Neuronal stem cell (in vitro differentiated cells): ENCODE measurements at regions not wholly inside any gene's neighbourhood (a gene's known extent, or its start where the extent isn't known, plus 50 kb on each side); places are given as distances from the start of the nearest gene placed in this dataset.
A peak's percentile ranks its signal among the peaks of the same experiment; 100 is the strongest.
"Not testable (repeated sequence)": the region's sequence is repeated elsewhere in the genome, so short reads cannot be mapped to it uniquely, and the experiment has no call there.

Experiments
- DNase-seq: peaks from one replicate; pipeline ENCODE4 v3.0.0-alpha.2; 2013; ENCODE audit warnings: low spot score
- H2AFZ ChIP-seq: one replicate; pipeline ENCODE4 v1.6.1; 2013; ENCODE audit warnings: mild to moderate bottlenecking, low read length, inconsistent platforms
- H2AK5ac ChIP-seq: 2 replicates; pipeline ENCODE4 v1.6.1; 2013; ENCODE audit warnings: low read depth, mild to moderate bottlenecking, inconsistent platforms, low read length, moderate library complexity, mixed read lengths
- H2BK120ac ChIP-seq: 2 replicates; pipeline ENCODE4 v1.6.1; 2013; ENCODE audit warnings: low read depth, mild to moderate bottlenecking, inconsistent platforms, low read length, moderate library complexity, mixed read lengths
- H2BK12ac ChIP-seq: one replicate; pipeline ENCODE4 v1.6.1; 2013; ENCODE audit warnings: low read length, inconsistent platforms
- H2BK15ac ChIP-seq: 2 replicates; pipeline ENCODE4 v1.6.1; 2013; ENCODE audit warnings: mild to moderate bottlenecking, low read length, inconsistent platforms, mixed read lengths
- H2BK5ac ChIP-seq: one replicate; pipeline ENCODE4 v1.6.1; 2013; ENCODE audit warnings: inconsistent platforms, mild to moderate bottlenecking, low read length, moderate library complexity
- H3K14ac ChIP-seq: one replicate; pipeline ENCODE4 v1.6.1; 2013; ENCODE audit warnings: low read length, inconsistent platforms
- H3K18ac ChIP-seq: 2 replicates; pipeline ENCODE4 v1.6.1; 2013; ENCODE audit warnings: low read length, inconsistent platforms
- H3K23ac ChIP-seq: 2 replicates; pipeline ENCODE4 v1.6.1; 2013; ENCODE audit warnings: low read depth, mild to moderate bottlenecking, mixed read lengths, low read length, inconsistent platforms; ENCODE audit not compliant: poor library complexity
- H3K27ac ChIP-seq: replicated peaks from 3 replicates; pipeline ENCODE4 v1.5.1; 2013; ENCODE audit warnings: low read length, inconsistent platforms
- H3K27me3 ChIP-seq, 3 experiments: 2 replicates each; pipeline ENCODE4 v1.6.1; 2013; ENCODE audit warnings: low read length in 3 of 3, mild to moderate bottlenecking in 2 of 3, inconsistent platforms in 1 of 3, low read depth in 1 of 3, mixed read lengths in 1 of 3, moderate library complexity in 1 of 3; ENCODE audit not compliant: control insufficient read depth in 3 of 3, insufficient read depth in 3 of 3
- H3K36me3 ChIP-seq, 2 donors: replicated peaks in 1 of 2; 2 replicates each; pipeline ENCODE4 v1.6.1; 2013; ENCODE audit warnings: low read length in 2 of 2; ENCODE audit not compliant: control insufficient read depth in 2 of 2, insufficient read depth in 2 of 2
- H3K4ac ChIP-seq: 2 replicates; pipeline ENCODE4 v1.6.1; 2013; ENCODE audit warnings: inconsistent platforms, mild to moderate bottlenecking, low read length, moderate library complexity
- H3K4me1 ChIP-seq, 2 donors: 1 replicate in 1 of 2; 2 replicates in 1 of 2; pipeline ENCODE4 v1.6.1; 2013; ENCODE audit warnings: low read length in 2 of 2, low read depth in 1 of 2; ENCODE audit not compliant: control insufficient read depth in 2 of 2, insufficient read depth in 1 of 2
- H3K4me2 ChIP-seq: one replicate; pipeline ENCODE4 v1.6.1; 2013; ENCODE audit warnings: mild to moderate bottlenecking, low read length, inconsistent platforms; ENCODE audit not compliant: insufficient read depth, poor library complexity, severe bottlenecking
- H3K4me3 ChIP-seq, 2 donors: 2 replicates each; pipeline ENCODE4 v1.5.1; 2013; ENCODE audit warnings: low read length in 2 of 2, mild to moderate bottlenecking in 2 of 2, inconsistent platforms in 1 of 2, moderate library complexity in 1 of 2
- H3K79me1 ChIP-seq: one replicate; pipeline ENCODE4 v1.6.1; 2013; ENCODE audit warnings: low read depth, mild to moderate bottlenecking, inconsistent platforms, low read length, moderate library complexity
- H3K9ac ChIP-seq: one replicate; pipeline ENCODE4 v1.6.1; 2013; ENCODE audit warnings: mild to moderate bottlenecking, low read depth, low read length, inconsistent platforms; ENCODE audit not compliant: poor library complexity
- H3K9me3 ChIP-seq, 2 donors: replicated peaks in 1 of 2; 2 replicates each; pipeline versions ENCODE3 to v1.6.1; 2013; ENCODE audit warnings: low read length in 2 of 2, mild to moderate bottlenecking in 2 of 2, inconsistent platforms in 1 of 2, low read depth in 1 of 2, mixed read lengths in 1 of 2, moderate library complexity in 1 of 2; ENCODE audit not compliant: control insufficient read depth in 2 of 2, insufficient read depth in 1 of 2
- H4K8ac ChIP-seq: one replicate; pipeline ENCODE4 v1.6.1; 2013; ENCODE audit warnings: low read depth, mild to moderate bottlenecking, inconsistent platforms, low read length, moderate library complexity
- H4K91ac ChIP-seq: one replicate; pipeline ENCODE4 v1.6.1; 2013; ENCODE audit warnings: low read length, low read depth, mild to moderate bottlenecking, inconsistent platforms; ENCODE audit not compliant: poor library complexity
- WGBS, 2 donors: extraction: QIAGEN DNeasy Blood & Tissue Kit; methylation state at CpG; one replicate each; pipeline ENCODE4 v1.1.7; 2013; ENCODE audit warnings: missing lambda C conversion rate in 2 of 2, mixed read lengths in 1 of 2; ENCODE audit not compliant: insufficient read length in 2 of 2, insufficient replicate concordance in 1 of 2; ENCODE audit errors: extremely low coverage in 2 of 2; 5-methylcytosine and 5-hydroxymethylcytosine counted together

GRCh38 chr2:113341191-113341869, 62.6 kb upstream of the PAX8 start:
- Histone ChIP-seq H2BK12ac (peak overlapping the region; percentile 93), H2BK5ac (no peak overlapping the region), H3K9me3 (no peaks in the 10 kb centered on the region), H3K36me3 (no peaks in the 10 kb centered on the region), H3K4me2 (no peak overlapping the region), H2BK15ac (no peak overlapping the region), H3K9ac (no peak overlapping the region), H3K23ac (no peak overlapping the region), H2AK5ac (no peak overlapping the region), H4K8ac (no peak overlapping the region), H3K14ac (peak overlapping the region; percentile 90), H3K79me1 (no peaks in the 10 kb centered on the region), H3K4me1 (peaks cover 7% of the 10 kb centered on the region in 2 donors), H3K4me3 (no peak overlapping the region), H3K18ac (peak overlapping the region; percentile 44), H3K27me3 (no peaks in the 10 kb centered on the region), H3K27ac (no peak overlapping the region), H3K4ac (no peak overlapping the region), H2AFZ (peak overlapping the region; percentile 48), H4K91ac (no peak overlapping the region), H2BK120ac (no peak overlapping the region)
- WGBS, 2 donors: no CpG with 5 or more reads among the region's 8 CpGs
- no peak for DNase-seq

GRCh38 chr2:113337809-113338208, 59.1 kb upstream of the PAX8 start:
- no peak for DNase-seq
- Histone ChIP-seq H3K27me3 (no peaks in the 10 kb centered on the region), H3K27ac (no peak overlapping the region), H2AFZ (no peak overlapping the region), H3K4me2 (no peak overlapping the region), H2BK5ac (no peak overlapping the region), H4K8ac (no peak overlapping the region), H4K91ac (no peak overlapping the region), H2BK12ac (no peak overlapping the region), H2BK15ac (no peak overlapping the region), H3K9me3 (no peaks in the 10 kb centered on the region), H3K18ac (no peak overlapping the region), H3K9ac (no peak overlapping the region), H3K79me1 (no peaks in the 10 kb centered on the region), H3K4me3 (no peak overlapping the region), H3K4me1 (peaks cover 12 to 15% of the 10 kb centered on the region in 2 donors), H3K14ac (no peak overlapping the region), H3K23ac (no peak overlapping the region), H3K36me3 (no peaks in the 10 kb centered on the region), H3K4ac (no peak overlapping the region), H2BK120ac (no peak overlapping the region), H2AK5ac (no peak overlapping the region)
- WGBS, 2 donors: no CpG with 5 or more reads among the region's 5 CpGs

GRCh38 chr2:113336040-113336439, 57.3 kb upstream of the PAX8 start:
- not testable (repeated sequence) for H2BK120ac ChIP-seq, H3K36me3 ChIP-seq, H4K8ac ChIP-seq, H2BK15ac ChIP-seq, H3K4me3 ChIP-seq, H4K91ac ChIP-seq, H3K4me2 ChIP-seq, H2BK12ac ChIP-seq, H3K14ac ChIP-seq, H3K4ac ChIP-seq, H3K27ac ChIP-seq, H3K27me3 ChIP-seq, H2AFZ ChIP-seq, H3K23ac ChIP-seq, H3K18ac ChIP-seq, H3K79me1 ChIP-seq, H3K9ac ChIP-seq, H2BK5ac ChIP-seq, H3K9me3 ChIP-seq, H2AK5ac ChIP-seq, DNase-seq
- WGBS, 2 donors: no CpG with 5 or more reads among the region's 3 CpGs
- H3K4me1 ChIP-seq: peaks cover 6 to 11% of the 10 kb centered on the region in 2 donors

GRCh38 chr2:113334147-113334546, 55.4 kb upstream of the PAX8 start:
- no peaks in the 10 kb centered on the region for H3K27me3 ChIP-seq
- H2BK5ac ChIP-seq: no peak overlapping the region
- H3K9ac ChIP-seq: no peak overlapping the region
- no peaks in the 10 kb centered on the region for H3K9me3 ChIP-seq
- no CpG with 5 or more reads among the region's 5 CpGs for WGBS, 2 donors
- no peak overlapping the region for H4K8ac ChIP-seq
- H3K4me1 ChIP-seq: peaks cover 6 to 8% of the 10 kb centered on the region in 2 donors
- H3K4ac ChIP-seq: no peak overlapping the region
- no peak for DNase-seq
- H2AK5ac ChIP-seq: no peak overlapping the region
- H3K27ac ChIP-seq: no peak overlapping the region
- no peaks in the 10 kb centered on the region for H3K79me1 ChIP-seq
- H2BK120ac ChIP-seq: no peak overlapping the region
- H3K18ac ChIP-seq: no peak overlapping the region
- no peak overlapping the region for H3K4me2 ChIP-seq
- H3K23ac ChIP-seq: no peak overlapping the region
- H4K91ac ChIP-seq: no peak overlapping the region
- no peak overlapping the region for H2AFZ ChIP-seq
- no peak overlapping the region for H2BK15ac ChIP-seq
- H3K36me3 ChIP-seq: no peaks in the 10 kb centered on the region
- H2BK12ac ChIP-seq: no peak overlapping the region
- H3K4me3 ChIP-seq: no peak overlapping the region
- H3K14ac ChIP-seq: no peak overlapping the region
